HG02885 (cell line): ENCODE measurements at regions not wholly inside any gene's neighbourhood (a gene's known extent, or its start where the extent isn't known, plus 50 kb on each side); places are given as distances from the start of the nearest gene placed in this dataset.

Experiments used
- ATAC-seq: cut with Tn5 transposase; IDR thresholded peaks from one replicate; pipeline ENCODE4 v1.9.1; 2021; ENCODE audit warnings: mild to moderate bottlenecking; ENCODE audit not compliant: unreplicated experiment, poor library complexity

GRCh38 chr3:124229836-124230235 lies 237.9 kb upstream of the ROPN1 start:
- ATAC-seq: no peak

DNA sequence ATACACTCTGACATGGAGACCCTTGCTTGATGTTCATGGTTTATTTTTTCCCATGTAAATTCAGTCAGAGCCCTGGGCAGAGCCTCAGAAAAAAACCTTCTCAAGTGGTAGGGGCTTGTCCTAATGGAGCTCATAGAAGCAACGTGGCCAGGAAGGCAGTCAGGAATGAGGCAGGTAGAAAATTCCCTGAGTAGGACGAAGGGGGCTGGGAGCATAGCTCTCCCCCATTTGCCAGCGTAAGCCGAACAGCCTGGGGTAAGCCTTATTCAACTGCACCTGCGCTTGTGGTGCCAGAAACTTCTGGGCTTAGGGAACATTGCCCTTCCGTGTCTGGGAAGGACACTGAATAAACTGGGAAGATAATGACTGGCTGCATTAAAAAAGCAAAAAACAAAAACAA lies 238.5 kb upstream of the ROPN1 start:
- ATAC-seq: no peak

DNA sequence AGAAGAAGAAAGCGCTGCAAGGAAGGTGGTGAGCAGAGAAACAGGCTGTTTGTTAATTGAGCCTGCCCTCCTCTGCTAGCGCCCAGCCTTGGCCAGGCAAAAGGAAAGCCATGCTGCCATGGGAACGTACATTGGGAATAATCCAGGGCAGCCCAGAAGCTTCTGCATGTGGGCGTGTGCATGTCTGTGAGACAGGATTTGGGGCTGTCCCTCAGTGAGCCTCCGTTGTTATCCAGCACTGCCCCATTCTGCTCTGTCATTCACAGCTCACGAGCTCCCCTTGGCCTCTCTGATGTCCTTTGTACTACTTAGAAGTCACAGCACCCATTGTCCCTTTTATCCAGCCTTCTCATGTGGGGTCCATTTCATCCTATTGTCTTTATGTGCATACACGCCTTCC lies 239.1 kb upstream of the ROPN1 start:
- no peak for ATAC-seq

GRCh38 chr3:124234852-124235252 lies 242.9 kb upstream of the ROPN1 start:
- no peak for ATAC-seq

- no peak for ATAC-seq
Measured at GRCh38 chr3:124235446-124235845, 243.5 kb upstream of the ROPN1 start.

- no peak for ATAC-seq
Measured at GRCh38 chr3:124243177-124243859, 251.4 kb upstream of the ROPN1 start.

- no peak for ATAC-seq
Measured at GRCh38 chr3:124246376-124246775, 254.5 kb upstream of the ROPN1 start.

- no peak for ATAC-seq
Measured at GRCh38 chr3:124246949-124247348, 255.0 kb upstream of the ROPN1 start.

- ATAC-seq: no peak
Measured at GRCh38 chr3:124248471-124249028, 256.6 kb upstream of the ROPN1 start.

DNA sequence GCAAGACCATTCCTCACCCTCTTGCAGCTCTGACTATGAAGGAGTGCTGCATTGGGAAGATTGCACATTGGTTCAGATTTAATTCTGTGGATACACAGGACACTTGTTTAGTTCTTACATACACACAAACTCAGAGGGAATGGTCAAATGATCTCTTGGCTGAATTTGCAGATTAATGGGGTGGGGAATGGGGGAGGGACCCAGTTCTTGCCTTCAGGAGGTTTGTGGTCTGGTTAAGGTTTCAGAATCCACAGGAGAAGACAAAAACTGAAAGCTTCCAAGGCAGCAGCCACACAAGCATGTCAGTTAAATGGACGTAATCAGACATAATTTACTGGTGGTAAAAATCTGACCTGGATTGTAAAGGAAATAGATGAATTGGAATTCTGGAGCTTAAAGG lies 257.1 kb upstream of the ROPN1 start:
- ATAC-seq: no peak

DNA sequence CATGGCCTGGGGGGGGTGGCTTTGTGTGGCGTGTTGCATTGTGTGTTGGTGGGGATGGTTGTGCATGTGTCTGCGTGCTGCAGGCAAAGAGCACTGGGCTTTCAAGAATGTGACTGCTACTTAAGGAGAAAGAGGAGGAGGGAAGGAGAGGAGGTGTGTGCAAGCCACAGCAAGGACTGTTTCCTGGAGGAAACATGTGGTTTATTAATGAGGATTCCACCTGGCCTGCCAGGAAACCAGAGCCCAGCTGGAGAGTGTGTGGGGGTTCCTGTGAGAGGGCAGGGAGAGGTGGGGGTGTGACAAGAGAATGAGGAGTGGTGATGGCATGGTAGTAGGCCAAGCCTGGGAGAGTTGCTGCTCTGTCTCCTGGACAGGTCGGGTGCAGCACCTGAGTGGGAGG lies 258.1 kb upstream of the ROPN1 start:
- ATAC-seq: no peak

- no peak for ATAC-seq
Measured at GRCh38 chr3:124256156-124256555, 264.2 kb upstream of the ROPN1 start.

DNA sequence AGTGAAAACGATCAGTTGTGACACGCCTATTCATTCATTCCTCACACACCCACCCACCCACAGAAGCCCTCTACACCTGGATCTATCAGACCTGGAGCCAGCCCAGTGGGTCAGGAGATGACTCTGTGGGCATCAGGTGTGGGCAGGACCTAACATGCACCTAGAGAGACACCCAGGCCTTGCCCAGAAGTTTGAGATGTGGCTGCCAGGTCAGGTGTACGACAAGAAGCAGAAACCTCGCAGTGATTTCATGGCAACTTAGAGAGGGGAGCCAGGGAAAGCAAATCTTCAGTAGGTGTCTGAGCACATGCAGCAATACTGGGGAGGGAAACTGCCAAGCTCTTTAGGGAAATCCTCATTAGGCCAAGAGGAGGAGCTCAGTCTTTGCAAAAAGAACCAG lies 264.7 kb upstream of the ROPN1 start:
- ATAC-seq: no peak

DNA sequence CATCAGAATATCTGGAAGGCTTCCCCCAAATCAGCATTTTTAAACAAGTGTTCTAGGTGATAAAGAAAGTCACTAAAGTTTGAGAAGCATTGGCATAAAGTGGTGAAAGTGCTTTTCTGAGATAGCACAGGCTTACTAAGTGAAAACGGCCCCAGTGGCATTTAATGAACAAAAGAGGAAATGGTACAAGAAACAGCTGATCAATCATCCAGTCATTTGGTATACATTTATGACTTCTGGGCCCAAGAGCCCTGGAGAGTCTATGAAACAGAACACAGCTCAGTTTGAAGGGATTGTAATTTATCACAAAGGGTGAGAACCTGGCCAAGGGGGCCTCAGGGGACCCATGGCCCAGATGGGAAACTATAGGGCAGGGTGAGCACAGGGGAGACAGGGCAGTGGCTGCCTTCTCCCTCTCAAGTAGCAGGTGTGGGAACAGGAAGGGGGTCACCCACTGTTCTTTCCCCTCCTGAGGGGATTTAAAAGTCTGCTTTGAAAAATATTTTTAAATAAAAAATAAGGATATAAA lies 265.5 kb upstream of the ROPN1 start:
- no peak for ATAC-seq

DNA sequence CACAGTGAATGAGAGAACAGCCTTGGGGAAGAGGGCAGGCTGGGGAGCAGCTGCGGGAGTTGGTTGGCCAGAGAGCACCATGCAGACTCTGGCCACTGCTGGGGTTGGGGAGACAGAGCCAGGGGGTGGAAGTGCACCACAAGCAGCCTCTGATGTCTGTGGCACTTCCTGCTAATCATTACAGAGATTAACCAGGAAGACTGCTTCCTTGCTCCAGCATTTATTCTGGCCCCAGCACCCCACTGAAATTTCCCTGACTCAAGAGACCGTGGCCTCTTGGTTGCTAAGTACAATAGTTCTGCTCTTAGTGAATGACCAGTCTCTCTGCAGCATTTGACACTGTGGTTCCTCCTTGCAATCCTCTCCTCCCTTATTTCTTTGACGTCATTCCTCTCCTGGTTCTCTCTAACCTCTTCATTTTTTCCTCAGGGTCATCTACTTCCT lies 266.2 kb upstream of the ROPN1 start:
- ATAC-seq: no peak

DNA sequence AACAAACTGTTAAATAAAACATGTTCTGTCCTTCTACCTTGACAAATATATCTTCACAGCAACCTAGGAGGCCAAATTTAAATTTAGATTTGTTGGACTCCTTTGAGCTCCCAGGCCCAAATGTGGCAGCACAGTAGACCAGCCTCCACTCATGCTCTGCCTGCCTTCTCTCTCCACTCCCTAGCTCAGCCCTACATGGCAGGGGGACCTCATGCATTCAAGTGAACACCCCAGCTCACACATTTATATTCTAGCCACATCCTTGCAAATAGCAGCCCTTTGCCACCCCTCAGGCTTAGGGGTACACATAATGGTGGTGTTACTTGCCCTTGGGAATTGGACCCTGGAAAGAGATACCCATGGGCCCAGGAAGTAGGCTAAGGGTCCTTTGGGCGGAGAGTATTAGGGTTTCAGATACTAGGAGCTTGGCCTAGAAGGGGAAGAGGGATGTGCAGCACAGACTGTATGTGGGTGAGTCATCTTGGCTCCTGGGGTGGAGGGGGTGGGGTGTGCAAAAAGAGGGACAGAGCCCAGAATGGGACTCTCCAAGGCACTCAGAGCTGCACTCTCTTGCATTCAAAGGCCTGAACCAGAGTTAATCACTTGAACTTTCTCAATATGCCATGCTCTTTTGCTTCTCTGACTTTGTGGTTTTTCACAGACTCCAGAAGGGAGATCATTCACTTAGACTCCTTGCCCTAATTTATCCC lies 268.4 kb upstream of the ROPN1 start:
- no peak for ATAC-seq

DNA sequence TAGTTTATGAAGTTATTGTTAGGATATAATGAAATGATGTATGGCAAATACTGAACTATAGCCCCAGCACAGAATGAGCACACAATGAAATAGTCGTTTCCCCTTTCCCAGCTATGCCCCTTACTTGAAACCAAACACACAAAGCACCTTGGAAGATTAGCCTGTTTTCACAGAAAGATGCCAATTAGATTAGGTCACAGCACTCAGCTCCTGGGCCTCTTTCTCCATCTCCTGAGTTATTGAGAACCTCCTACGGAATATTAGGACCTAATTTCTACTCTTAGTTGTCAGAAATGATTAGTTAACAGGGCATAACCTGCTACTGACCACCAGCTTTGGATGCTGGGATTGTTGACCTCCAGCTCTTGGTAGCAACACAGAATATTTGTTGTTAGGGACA lies 269.4 kb upstream of the ROPN1 start:
- ATAC-seq: no peak

DNA sequence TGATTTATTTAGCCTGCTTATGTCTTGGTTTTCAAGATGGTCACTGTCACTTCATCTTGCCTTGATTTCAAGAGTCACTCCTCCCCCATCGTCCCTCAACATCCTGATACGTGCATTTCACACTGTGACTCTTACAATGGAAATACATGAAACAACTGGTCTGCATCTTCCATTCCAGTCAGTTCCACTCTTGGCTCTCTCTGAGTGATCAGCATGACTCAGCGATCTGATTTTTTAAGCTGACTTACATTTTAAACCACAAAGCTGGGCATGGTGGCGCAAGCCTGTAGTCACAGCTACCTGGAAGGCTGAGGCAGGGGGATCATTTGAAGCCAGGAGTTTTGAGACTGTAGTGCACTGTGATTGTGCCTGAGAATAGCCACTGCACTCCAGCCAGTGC lies 271.2 kb upstream of the ROPN1 start:
- no peak for ATAC-seq

- no peak for ATAC-seq
Measured at GRCh38 chr3:124264346-124264745, 272.4 kb upstream of the ROPN1 start.

GRCh38 chr3:124266487-124266886 lies 274.6 kb upstream of the ROPN1 start:
- no peak for ATAC-seq

DNA sequence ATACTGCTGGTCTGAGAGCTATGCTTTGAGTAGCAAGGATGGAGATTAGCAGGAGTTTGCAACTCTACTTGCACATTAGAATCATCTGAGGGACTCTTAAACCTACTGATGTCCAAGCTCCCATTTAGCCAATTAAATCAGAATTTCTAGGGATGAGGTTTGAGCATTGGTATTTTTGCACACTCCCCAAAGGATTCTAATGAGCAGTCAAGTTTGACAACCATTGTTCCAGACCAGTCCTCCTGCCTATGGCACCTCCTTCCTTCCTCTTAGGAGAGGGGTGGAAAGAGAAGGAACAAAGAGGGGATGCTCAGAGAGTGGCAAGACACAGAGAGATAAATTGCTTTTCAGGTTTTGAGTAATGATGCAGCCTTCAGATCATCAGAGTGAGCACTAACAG lies 275.5 kb upstream of the ROPN1 start:
- ATAC-seq: no peak

- no peak for ATAC-seq
Measured at GRCh38 chr3:124268355-124268754, 276.4 kb upstream of the ROPN1 start.
